ENCODE measurements at regions not wholly inside any gene's neighbourhood (a gene's known extent, or its start where the extent isn't known, plus 50 kb on each side); places are given as distances from the start of the nearest gene placed in this dataset.
"Not testable (repeated sequence)": the region's sequence is repeated elsewhere in the genome, so short reads cannot be mapped to it uniquely, and the experiment has no call there.

DNA sequence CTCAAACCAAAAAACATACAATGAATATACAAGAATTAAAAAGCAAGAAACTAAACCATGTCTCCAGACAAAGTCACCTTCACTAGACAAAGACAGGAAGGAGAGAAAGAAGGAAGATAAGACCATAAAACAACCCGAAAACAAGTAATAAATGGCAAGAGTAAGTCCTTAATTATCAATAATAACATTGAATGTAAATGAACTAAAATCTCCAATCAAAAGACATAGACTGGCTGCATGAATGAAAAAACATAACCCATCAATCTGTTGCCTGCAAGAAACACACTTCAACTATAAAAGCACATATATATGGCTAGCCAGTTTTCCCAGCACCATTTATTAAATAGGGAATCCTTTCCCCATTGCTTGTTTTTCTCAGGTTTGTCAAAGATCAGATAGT, 100.8 kb upstream of the SAMSN1 start:
- DNase-seq (ENCODE audit: low read depth) = no peak
- TF ChIP-seq, protein P1, sequence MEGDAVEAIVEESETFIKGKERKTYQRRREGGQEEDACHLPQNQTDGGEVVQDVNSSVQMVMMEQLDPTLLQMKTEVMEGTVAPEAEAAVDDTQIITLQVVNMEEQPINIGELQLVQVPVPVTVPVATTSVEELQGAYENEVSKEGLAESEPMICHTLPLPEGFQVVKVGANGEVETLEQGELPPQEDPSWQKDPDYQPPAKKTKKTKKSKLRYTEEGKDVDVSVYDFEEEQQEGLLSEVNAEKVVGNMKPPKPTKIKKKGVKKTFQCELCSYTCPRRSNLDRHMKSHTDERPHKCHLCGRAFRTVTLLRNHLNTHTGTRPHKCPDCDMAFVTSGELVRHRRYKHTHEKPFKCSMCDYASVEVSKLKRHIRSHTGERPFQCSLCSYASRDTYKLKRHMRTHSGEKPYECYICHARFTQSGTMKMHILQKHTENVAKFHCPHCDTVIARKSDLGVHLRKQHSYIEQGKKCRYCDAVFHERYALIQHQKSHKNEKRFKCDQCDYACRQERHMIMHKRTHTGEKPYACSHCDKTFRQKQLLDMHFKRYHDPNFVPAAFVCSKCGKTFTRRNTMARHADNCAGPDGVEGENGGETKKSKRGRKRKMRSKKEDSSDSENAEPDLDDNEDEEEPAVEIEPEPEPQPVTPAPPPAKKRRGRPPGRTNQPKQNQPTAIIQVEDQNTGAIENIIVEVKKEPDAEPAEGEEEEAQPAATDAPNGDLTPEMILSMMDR (conservative IDR thresholded peaks at IDR 0.05; ENCODE audit: low read depth, low read length) = no peak
- H3K4me3 ChIP-seq (ENCODE audit: low read length) = no peak overlapping the region

DNA sequence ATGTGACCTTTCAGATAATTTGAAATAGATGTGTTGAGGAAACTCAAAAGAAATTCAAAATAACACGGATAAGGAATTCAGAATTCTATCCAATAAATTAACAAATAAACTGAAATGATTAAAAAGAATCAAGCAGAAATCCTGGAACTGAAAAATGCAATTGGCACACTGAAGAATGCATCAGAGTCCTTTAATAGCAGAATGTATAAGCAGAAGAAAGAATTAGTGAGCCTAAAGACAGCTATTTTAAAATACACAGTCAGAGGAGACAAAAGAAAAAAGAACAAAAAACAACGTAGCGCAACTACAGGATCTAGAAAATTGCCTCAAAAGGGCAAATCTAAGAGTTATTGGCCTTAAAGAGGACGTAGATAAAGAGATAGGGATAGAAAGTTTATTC, 99.6 kb upstream of the SAMSN1 start:
- no peak overlapping the region for H3K4me3 ChIP-seq (ENCODE audit: low read length)
- no peak for DNase-seq (ENCODE audit: low read depth)
- TF ChIP-seq, protein P1 (conservative IDR thresholded peaks at IDR 0.05; ENCODE audit: low read depth, low read length) = no peak

DNA sequence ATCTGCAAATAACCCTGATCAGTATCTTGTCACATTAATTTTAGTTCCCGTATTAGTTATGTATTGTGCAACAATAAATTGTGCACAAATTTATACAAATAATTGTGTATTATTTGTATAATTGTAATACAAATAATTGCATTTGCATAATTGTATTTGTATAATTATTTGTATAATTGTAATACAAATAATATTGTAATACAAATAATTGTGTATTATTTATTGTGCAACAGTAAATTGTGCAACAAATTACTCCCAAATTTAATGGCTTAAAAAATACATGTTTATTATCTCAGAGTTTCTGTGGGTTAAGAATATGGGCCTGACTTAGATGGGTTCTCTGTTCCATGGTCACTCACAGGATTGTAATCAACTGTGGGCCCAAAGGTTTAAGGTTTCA, 86.2 kb upstream of the SAMSN1 start:
- TF ChIP-seq, protein P1 (conservative IDR thresholded peaks at IDR 0.05; ENCODE audit: low read depth, low read length) = no peak
- H3K4me3 ChIP-seq (ENCODE audit: low read length) = no peak overlapping the region
- DNase-seq (ENCODE audit: low read depth) = no peak

DNA sequence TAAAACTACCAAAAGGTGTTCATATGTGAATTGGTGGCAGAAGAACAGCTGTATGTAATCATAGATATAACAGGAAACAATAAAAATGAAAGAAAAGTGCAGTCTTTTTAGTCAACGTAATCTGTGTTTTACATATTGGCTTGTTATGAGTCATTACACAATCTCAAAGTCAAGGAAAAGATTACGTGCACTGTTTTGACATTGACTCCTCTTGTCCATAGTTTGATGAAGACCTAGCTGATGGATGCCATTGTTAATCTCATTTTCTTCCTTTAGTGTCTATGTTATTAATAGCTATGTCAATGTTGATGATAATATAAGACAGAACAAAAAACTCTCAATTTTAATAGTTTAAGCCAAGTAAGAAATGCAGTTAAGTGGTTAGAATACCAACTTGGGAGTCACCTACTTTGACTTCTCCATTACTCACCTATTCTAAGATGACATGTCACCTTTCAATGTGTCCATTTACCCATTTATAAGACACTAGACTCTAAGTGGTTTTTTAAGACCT, 84.5 kb upstream of the SAMSN1 start:
- no peak for DNase-seq (ENCODE audit: low read depth)
- H3K4me3 ChIP-seq (ENCODE audit: low read length) = no peak overlapping the region

DNA sequence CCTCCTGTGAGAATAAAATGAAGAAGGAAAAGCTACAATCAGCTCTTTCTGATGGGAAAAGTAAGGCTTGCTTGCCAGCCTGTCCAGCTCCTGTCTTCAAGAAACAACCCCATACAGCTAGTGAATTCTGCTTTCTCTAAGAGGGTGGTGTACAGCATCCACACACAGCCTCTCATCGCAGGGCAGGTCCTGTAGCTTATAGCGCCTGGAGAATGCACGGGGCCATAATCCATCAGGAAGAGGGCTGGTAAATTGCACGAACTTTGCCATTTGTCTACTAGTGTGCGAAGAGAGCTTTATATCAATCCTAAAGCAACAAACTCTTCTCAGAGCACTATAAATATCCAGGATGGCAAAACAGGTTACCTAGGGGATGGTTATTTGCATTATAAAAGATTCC, 83.3 kb upstream of the SAMSN1 start:
- TF ChIP-seq, protein P1 (conservative IDR thresholded peaks at IDR 0.05; ENCODE audit: low read depth, low read length) = no peak
- H3K4me3 ChIP-seq (ENCODE audit: low read length) = no peak overlapping the region

More for the DNA sequence above, 84.5 kb upstream of the SAMSN1 start:
- TF ChIP-seq, protein P1 (conservative IDR thresholded peaks at IDR 0.05; ENCODE audit: low read depth, low read length) = no peak

DNA sequence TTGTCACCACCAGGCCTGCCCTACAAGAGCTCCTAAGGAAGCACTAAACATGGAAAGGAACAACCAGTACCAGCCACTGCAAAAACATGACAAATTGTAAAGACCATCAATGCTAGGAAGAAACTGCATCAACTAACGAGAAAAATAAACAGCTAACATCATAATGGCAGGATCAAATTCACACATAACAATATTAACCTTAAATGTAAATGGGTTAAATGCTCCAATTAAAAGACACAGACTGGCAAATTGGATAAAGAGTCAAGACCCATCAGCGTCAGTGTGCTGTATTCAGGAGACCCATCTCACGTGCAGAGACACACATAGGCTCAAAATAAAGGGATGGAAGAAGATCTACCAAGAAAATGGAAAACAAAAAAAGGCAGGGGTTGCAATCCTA, 77.0 kb upstream of the SAMSN1 start:
- DNase-seq (ENCODE audit: low read depth) = not testable (repeated sequence)

More for the DNA sequence above, 83.3 kb upstream of the SAMSN1 start:
- no peak for DNase-seq (ENCODE audit: low read depth)

DNA sequence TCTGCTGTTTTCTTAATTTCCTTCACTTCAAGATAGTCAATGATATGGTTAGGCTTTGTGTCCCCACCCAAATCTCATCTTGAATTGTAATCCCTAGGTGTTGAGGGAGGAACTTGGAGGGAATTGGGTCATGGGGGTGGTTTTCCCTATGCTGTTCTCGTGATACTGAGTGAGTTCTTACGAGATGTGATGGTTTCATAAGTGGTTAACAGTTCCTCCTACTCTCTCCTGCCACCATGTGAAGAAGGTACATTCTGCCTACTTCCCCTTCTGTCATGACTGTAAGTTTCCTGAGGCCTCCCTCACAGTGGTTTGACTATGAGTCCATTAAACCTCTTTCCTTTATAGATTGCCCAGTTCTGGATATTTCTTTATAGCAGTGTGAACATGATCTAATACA, 74.0 kb upstream of the SAMSN1 start:
- no peak for DNase-seq (ENCODE audit: low read depth)
- TF ChIP-seq, protein P1 (conservative IDR thresholded peaks at IDR 0.05; ENCODE audit: low read depth, low read length) = no peak
- H3K4me3 ChIP-seq (ENCODE audit: low read length) = no peak overlapping the region

More for the DNA sequence above, 77.0 kb upstream of the SAMSN1 start:
- H3K4me3 ChIP-seq (ENCODE audit: low read length) = not testable (repeated sequence)

DNA sequence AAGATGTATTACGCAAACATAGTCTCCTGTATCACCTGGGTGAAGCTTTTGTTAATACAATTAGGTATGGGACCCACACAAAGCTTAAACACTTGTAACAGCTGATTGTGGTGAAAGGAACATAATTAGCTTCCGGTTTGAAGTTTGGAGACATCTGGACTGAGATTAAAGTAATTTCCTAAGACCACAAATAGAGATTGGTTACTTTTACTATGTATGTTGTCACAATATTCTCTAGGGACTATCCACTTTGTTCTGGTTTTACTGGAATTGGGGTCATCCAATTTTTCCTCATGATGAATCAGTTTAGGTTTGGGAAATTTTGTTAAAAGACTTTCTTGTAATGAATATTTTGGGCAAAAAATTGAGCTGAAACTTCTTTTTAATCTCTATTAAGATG, 71.8 kb upstream of the SAMSN1 start:
- TF ChIP-seq, protein P1 (conservative IDR thresholded peaks at IDR 0.05; ENCODE audit: low read depth, low read length) = no peak
- no peak for DNase-seq (ENCODE audit: low read depth)
- no peak overlapping the region for H3K4me3 ChIP-seq (ENCODE audit: low read length)
